ENCODE measurements at regions not wholly inside any gene's neighbourhood (a gene's known extent, or its start where the extent isn't known, plus 50 kb on each side); places are given as distances from the start of the nearest gene placed in this dataset.
A peak's percentile ranks its signal among the peaks of the same experiment; 100 is the strongest.

DNA sequence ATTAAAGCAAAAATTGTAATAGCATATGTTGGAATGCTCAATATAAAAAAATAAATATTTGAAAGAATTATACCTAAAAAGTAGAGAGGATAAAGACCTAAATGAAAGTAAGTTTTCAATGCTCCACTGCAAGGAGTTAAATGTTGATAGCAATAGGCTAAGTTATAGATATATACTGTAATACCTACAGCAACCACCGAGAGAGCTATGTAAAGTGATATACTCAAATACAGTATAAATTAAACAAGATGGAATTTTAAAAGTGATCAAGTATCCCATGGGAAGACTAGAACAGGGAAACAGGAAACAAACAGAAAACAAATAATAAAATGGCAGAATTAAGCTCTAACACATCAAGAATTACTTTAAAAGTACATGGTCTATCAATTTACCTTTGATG, 73.9 kb downstream of the CASP3 start:
- no peak for DNase-seq (ENCODE audit: low spot score)

GRCh38 chr4:184574861-184575260, 74.4 kb downstream of the CASP3 start:
- DNase-seq (ENCODE audit: low spot score) = no peak

- no peak for DNase-seq (ENCODE audit: low spot score)
Measured at GRCh38 chr4:184573701-184574100, 75.5 kb downstream of the CASP3 start.

GRCh38 chr4:184568770-184569169, 80.5 kb downstream of the CASP3 start:
- no peak for DNase-seq (ENCODE audit: low spot score)

GRCh38 chr4:184563621-184564020, 85.6 kb downstream of the CASP3 start:
- DNase-seq (ENCODE audit: low spot score) = no peak

- no peak for DNase-seq (ENCODE audit: low spot score)
Measured at GRCh38 chr4:184558996-184559395, 84.6 kb upstream of the IRF2 start.

GRCh38 chr4:184553891-184554290, 79.5 kb upstream of the IRF2 start:
- DNase-seq (ENCODE audit: low spot score) = no peak

GRCh38 chr4:184550476-184550875, 76.1 kb upstream of the IRF2 start:
- no peak for DNase-seq (ENCODE audit: low spot score)

- no peak for DNase-seq (ENCODE audit: low spot score)
Measured at GRCh38 chr4:184548648-184549341, 74.4 kb upstream of the IRF2 start.

DNA sequence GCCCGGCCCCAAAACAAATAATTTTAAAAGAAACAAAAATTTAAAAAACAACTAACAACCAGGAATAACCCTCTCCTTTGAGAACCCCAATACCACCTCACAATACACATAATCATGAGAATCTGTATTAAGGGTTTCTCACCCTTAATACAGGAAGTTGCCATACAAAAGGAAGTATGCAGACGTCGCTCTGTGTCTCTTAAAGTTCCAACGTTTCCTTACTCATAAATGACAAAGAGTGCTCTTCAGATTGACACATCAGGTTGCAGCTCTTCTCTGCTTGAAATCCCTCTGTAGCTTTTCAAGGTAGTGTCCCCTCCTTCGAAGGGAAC, 73.9 kb upstream of the IRF2 start:
- no peak for DNase-seq (ENCODE audit: low spot score)

- DNase-seq (ENCODE audit: low spot score) = no peak
Measured at GRCh38 chr4:184544788-184545409, 70.5 kb upstream of the IRF2 start.

DNA sequence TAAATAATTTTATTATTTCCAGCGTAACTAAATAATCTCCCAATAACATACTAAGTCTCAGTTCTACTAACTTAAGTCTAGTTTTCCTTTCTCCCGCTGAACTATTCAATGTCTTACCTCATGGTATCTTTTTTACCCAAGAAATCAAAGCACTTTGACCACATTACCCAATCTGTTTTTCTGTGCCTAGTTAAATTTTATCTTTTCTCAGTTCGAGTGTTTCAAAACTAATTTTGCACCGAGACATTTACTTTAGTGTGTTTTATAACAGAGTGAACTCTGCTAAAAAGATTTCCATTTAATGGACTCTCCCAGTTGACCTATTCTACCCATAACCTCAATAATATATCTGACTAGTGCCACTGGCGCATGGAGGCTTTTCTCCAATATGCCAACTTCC, 67.6 kb upstream of the IRF2 start:
- no peak for DNase-seq (ENCODE audit: low spot score)

GRCh38 chr4:184540307-184540706, 66.0 kb upstream of the IRF2 start:
- DNase-seq (ENCODE audit: low spot score) = no peak

DNA sequence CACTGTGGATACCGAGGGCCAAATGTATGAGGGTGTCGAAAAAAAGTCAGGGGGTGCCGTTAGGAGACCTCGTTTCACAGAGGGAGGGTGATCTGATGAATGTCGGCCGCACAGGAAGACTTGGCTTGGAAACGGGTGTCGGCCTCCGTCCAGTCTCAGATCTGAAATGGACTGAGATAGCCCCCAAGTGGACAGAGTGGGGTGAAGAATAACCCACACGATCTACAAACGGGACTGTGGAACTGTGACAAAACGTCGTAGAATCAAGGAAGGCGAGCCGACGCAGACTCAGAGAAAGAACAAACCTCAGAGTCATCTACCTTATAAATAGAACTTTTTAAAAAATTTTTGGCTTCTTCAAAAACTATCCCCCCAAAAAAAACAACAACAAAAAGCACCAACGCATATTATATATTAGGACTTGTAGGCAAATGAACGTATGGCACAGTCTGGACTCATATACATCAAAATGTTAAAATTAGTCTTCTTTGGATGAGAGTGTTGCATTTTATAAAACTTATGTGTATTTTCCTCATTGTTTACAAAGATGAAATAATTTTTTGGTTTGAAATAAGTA, 63.8 kb upstream of the IRF2 start:
- DNase-seq (ENCODE audit: low spot score) = peak; percentile 96

DNA sequence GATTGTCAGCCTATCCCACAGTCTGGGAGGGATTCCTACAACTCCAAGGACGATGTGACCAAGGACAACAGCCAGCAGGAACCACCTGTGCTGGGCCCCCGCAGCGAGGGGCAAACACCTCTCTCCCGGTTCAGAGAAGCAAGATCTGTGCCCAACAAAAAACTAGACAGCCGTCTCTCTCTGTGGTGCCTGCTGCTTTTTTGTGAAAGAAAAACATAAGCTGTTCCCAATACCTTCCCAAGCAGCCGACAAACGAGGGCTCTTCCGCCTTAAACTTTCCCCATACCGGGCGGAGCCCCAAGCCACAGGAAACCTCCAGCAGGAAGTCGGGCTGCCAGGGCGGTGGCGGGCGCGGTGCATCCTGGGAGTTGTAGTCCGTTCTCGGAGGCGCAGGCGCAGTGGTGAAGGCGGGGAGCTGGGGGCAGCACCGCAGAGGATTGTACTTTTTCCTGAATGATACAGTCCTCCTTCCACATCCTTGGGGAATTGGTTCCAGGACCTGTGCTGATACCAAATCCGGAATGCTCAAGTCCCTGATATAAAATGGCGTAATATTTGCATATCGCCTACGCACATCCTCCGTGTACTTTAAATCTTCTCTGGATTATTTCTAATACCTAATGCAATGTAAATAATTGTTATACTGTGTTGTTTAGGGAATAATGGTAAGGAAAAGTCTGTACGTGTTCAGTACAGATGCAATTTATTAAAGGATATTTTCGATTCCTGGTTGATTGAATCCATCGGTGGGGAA, 63.1 kb upstream of the IRF2 start:
- DNase-seq (ENCODE audit: low spot score) = peak; percentile 96

DNA sequence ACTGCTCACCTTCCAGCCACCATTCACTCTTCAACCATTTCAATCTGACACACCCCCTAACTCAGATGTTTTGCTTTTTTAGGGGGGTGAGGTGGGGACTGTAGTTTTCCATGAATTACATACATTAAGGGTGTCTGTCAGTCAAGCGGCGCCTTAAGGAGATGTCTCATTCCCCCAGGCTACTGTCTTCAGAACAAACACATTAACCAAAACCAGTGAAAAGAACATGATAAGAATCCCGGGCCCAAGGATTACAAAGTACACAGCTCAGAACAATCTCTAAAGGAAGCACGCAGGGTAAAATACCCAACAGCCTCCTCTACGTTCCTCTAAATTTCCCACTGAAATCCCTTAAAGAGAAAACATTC, 62.5 kb upstream of the IRF2 start:
- DNase-seq (ENCODE audit: low spot score) = peak; percentile 6

GRCh38 chr4:184536065-184536880, 61.9 kb upstream of the IRF2 start:
- no peak for DNase-seq (ENCODE audit: low spot score)

DNA sequence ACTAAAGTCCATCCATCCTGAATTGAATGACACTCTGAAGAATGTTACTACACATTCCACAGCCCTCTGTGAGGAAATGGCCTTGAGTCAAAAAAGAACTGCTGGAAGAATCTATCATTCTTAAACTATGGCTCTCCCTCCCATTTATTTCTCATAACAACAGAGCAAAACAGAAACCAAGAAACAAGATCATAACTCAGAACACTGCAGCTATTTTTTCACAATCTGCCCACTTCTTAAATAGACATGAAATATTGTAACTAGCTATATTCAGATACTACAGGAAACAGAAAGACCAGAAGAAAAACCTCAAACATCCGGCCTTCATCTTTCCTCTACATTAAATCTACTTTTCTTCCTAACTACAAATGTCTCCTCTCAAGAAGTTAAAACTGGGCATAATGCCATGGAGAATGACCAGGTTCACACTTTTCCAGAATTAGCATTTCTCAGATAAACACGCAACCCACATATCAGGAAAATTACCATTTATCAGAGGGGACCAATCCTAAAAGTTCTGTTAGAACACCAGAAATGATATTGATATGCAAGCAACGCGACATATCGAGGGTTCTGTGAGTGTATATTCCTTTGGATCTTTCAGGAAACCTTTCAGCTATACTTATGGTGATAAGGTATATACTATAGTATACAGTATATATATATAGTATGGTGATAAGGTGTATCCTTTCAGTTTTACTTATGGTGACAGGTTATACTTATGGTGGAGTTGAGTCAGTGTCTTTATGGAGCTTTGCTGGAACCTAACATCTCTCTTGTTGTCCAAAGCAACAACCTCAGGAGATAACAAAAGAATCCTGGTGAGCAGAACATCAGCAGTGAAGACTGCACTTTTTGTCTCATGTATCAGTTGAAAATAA, 60.4 kb upstream of the IRF2 start:
- DNase-seq (ENCODE audit: low spot score) = no peak

- no peak for DNase-seq (ENCODE audit: low spot score)
Measured at GRCh38 chr4:184533908-184534307, 59.6 kb upstream of the IRF2 start.

- DNase-seq (ENCODE audit: low spot score) = no peak
Measured at GRCh38 chr4:184531008-184531407, 56.7 kb upstream of the IRF2 start.

DNA sequence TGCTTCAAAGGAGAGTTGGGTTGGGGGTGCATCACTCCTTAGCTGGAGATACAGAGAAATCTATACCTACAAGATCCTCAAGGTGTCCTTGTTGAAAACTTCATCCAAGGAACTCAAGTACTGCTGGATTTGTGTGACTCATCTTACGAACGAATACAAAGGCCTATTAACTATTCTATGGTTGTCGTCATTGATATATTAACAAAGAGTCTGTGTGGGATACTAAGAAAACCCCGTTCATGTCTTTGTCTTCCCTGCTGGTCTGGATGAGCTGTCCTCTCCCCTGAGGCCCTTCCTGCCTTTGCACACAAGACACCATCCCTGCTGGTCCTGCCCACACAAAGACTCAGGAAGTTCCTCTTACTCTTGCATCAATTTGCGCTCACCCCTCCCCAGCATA, 54.9 kb upstream of the IRF2 start:
- no peak for DNase-seq (ENCODE audit: low spot score)
